HL-60 (cell line): ENCODE measurements at regions not wholly inside any gene's neighbourhood (a gene's known extent, or its start where the extent isn't known, plus 50 kb on each side); places are given as distances from the start of the nearest gene placed in this dataset.

Experiments used
- DNase-seq, 2 experiments: peaks; one replicate each; pipeline ENCODE4 v3.0.0-alpha.2; 2010 to 2020; ENCODE audit warnings: low read depth in 1 of 2, low spot score in 1 of 2
- H3K27ac ChIP-seq: fragments of 250-450 bp; sonication (Bioruptor Pico); replicated peaks from 2 replicates; pipeline ENCODE4 v1.5.1; 2020; ENCODE audit warnings: mild to moderate bottlenecking, moderate library complexity
- H3K27me3 ChIP-seq: fragments of 250-450 bp; sonication (Bioruptor Pico); 2 replicates; pipeline ENCODE4 v1.5.1; 2021; ENCODE audit warnings: mild to moderate bottlenecking, moderate library complexity; ENCODE audit not compliant: insufficient read depth, poor library complexity, severe bottlenecking
- H3K4me3 ChIP-seq: replicated peaks from 2 replicates; pipeline ENCODE4 v1.5.1; 2011; ENCODE audit warnings: mild to moderate bottlenecking, control low read depth, low read length; ENCODE audit not compliant: insufficient read depth
- GABPA ChIP-seq: IDR thresholded peaks from 2 replicates; pipeline ENCODE4 v1.6.1; 2012; ENCODE audit warnings: low read depth
- POLR2AphosphoS5 ChIP-seq: IDR thresholded peaks from 2 replicates; pipeline ENCODE4 v1.6.1; 2012; ENCODE audit warnings: low read depth
- SPI1 ChIP-seq: IDR thresholded peaks from 2 replicates; pipeline ENCODE4 v1.6.1; 2012; ENCODE audit warnings: low read depth, mild to moderate bottlenecking, borderline replicate concordance
- TF ChIP-seq, protein P1 (sequence below): IDR thresholded peaks from one replicate; pipeline ENCODE4 v1.5.1; 2011; ENCODE audit warnings: low read length, control low read depth, inconsistent platforms; ENCODE audit not compliant: insufficient read depth
- TF ChIP-seq, protein P2 (sequence below): IDR thresholded peaks from 2 replicates; pipeline ENCODE4 v1.6.1; 2012; ENCODE audit warnings: low read depth; ENCODE audit not compliant: insufficient replicate concordance

GRCh38 chr12:115273456-115273855 is 589.5 kb upstream of the TBX3 start:
- no peak for DNase-seq
- TF ChIP-seq, protein P1, sequence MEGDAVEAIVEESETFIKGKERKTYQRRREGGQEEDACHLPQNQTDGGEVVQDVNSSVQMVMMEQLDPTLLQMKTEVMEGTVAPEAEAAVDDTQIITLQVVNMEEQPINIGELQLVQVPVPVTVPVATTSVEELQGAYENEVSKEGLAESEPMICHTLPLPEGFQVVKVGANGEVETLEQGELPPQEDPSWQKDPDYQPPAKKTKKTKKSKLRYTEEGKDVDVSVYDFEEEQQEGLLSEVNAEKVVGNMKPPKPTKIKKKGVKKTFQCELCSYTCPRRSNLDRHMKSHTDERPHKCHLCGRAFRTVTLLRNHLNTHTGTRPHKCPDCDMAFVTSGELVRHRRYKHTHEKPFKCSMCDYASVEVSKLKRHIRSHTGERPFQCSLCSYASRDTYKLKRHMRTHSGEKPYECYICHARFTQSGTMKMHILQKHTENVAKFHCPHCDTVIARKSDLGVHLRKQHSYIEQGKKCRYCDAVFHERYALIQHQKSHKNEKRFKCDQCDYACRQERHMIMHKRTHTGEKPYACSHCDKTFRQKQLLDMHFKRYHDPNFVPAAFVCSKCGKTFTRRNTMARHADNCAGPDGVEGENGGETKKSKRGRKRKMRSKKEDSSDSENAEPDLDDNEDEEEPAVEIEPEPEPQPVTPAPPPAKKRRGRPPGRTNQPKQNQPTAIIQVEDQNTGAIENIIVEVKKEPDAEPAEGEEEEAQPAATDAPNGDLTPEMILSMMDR: no peak
- TF ChIP-seq, protein P2, sequence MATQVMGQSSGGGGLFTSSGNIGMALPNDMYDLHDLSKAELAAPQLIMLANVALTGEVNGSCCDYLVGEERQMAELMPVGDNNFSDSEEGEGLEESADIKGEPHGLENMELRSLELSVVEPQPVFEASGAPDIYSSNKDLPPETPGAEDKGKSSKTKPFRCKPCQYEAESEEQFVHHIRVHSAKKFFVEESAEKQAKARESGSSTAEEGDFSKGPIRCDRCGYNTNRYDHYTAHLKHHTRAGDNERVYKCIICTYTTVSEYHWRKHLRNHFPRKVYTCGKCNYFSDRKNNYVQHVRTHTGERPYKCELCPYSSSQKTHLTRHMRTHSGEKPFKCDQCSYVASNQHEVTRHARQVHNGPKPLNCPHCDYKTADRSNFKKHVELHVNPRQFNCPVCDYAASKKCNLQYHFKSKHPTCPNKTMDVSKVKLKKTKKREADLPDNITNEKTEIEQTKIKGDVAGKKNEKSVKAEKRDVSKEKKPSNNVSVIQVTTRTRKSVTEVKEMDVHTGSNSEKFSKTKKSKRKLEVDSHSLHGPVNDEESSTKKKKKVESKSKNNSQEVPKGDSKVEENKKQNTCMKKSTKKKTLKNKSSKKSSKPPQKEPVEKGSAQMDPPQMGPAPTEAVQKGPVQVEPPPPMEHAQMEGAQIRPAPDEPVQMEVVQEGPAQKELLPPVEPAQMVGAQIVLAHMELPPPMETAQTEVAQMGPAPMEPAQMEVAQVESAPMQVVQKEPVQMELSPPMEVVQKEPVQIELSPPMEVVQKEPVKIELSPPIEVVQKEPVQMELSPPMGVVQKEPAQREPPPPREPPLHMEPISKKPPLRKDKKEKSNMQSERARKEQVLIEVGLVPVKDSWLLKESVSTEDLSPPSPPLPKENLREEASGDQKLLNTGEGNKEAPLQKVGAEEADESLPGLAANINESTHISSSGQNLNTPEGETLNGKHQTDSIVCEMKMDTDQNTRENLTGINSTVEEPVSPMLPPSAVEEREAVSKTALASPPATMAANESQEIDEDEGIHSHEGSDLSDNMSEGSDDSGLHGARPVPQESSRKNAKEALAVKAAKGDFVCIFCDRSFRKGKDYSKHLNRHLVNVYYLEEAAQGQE: no peak
- no peak for TF ChIP-seq POLR2AphosphoS5
- no peak for TF ChIP-seq GABPA
- no peak for TF ChIP-seq SPI1
- Histone ChIP-seq H3K27me3 (no peaks in the 10 kb centered on the region), H3K27ac (no peak overlapping the region), H3K4me3 (no peak overlapping the region)

- DNase-seq: no peak
Observed at GRCh38 chr12:115268451-115268850, 584.5 kb upstream of the TBX3 start.

DNA sequence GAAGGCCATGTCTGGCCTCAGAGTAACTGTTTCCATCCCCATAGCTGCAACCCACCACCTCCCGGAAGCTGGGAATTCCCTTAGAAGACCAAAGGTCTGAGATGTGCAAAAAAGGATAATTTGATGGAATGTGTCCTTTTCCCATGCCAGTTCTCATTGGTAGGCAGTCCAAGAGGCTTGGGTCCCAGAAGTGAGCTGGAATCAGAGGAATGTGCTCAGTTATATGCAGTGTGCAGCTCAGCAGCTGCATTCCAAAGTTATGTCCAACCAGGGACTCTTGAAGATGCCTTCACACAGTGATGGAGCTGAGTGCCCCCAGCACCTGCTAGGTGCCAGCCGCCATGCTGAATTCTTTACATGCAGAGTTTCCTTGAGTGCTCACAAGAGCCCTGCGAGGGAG is 583.9 kb upstream of the TBX3 start:
- Histone ChIP-seq H3K4me3 (no peak overlapping the region), H3K27ac (no peak overlapping the region), H3K27me3 (no peaks in the 10 kb centered on the region)
- no peak for DNase-seq
- TF ChIP-seq, protein P2: no peak
- no peak for TF ChIP-seq GABPA
- TF ChIP-seq POLR2AphosphoS5: no peak
- TF ChIP-seq SPI1: no peak
- TF ChIP-seq, protein P1: no peak

More at GRCh38 chr12:115268451-115268850, 584.5 kb upstream of the TBX3 start:
- no peak overlapping the region for H3K27ac ChIP-seq
- H3K27me3 ChIP-seq: no peaks in the 10 kb centered on the region
- no peak for TF ChIP-seq SPI1
- TF ChIP-seq, protein P2: no peak
- no peak for TF ChIP-seq GABPA
- TF ChIP-seq POLR2AphosphoS5: no peak
- TF ChIP-seq, protein P1: no peak
- no peak overlapping the region for H3K4me3 ChIP-seq
